AG08395 (cell line): ENCODE measurements at regions not wholly inside any gene's neighbourhood (a gene's known extent, or its start where the extent isn't known, plus 50 kb on each side); places are given as distances from the start of the nearest gene placed in this dataset.

Experiments
- DNase-seq: peaks from one replicate; pipeline ENCODE4 v3.0.0; 2012; ENCODE audit warnings: mixed read lengths, low spot score

GRCh38 chr12:89256060-89256459 lies 96.2 kb downstream of the DUSP6 start:
- no peak for DNase-seq

- no peak for DNase-seq
These were observed 98.8 kb downstream of the DUSP6 start for GRCh38 chr12:89253488-89253887.

- no peak for DNase-seq
These were observed 100.0 kb downstream of the DUSP6 start for GRCh38 chr12:89252284-89252683.

GRCh38 chr12:89251342-89252271 lies 100.7 kb downstream of the DUSP6 start:
- DNase-seq = no peak

GRCh38 chr12:89250636-89251035 lies 101.7 kb downstream of the DUSP6 start:
- no peak for DNase-seq

GRCh38 chr12:89250213-89250612 lies 102.1 kb downstream of the DUSP6 start:
- DNase-seq = no peak

GRCh38 chr12:89247967-89248366 lies 104.3 kb downstream of the DUSP6 start:
- peak; percentile 51 for DNase-seq

- DNase-seq = no peak
These were observed 104.8 kb downstream of the DUSP6 start for GRCh38 chr12:89247541-89247942.

GRCh38 chr12:89245090-89245489 lies 107.2 kb downstream of the DUSP6 start:
- DNase-seq = no peak

GRCh38 chr12:89244536-89244935 lies 107.8 kb downstream of the DUSP6 start:
- DNase-seq = no peak

GRCh38 chr12:89243771-89244170 lies 108.5 kb downstream of the DUSP6 start:
- no peak for DNase-seq

GRCh38 chr12:89239534-89239933 lies 112.8 kb downstream of the DUSP6 start:
- no peak for DNase-seq

GRCh38 chr12:89238593-89238992 lies 113.7 kb downstream of the DUSP6 start:
- DNase-seq = no peak

GRCh38 chr12:89237763-89238162 lies 114.5 kb downstream of the DUSP6 start:
- DNase-seq = no peak

- no peak for DNase-seq
These were observed 115.4 kb downstream of the DUSP6 start for GRCh38 chr12:89236748-89237383.

- DNase-seq = no peak
These were observed 116.1 kb downstream of the DUSP6 start for GRCh38 chr12:89236237-89236636.

- DNase-seq = no peak
These were observed 116.9 kb downstream of the DUSP6 start for GRCh38 chr12:89235189-89235993.

GRCh38 chr12:89234324-89235114 lies 117.8 kb downstream of the DUSP6 start:
- no peak for DNase-seq

- DNase-seq = no peak
These were observed 120.6 kb downstream of the DUSP6 start for GRCh38 chr12:89231686-89232085.

GRCh38 chr12:89230376-89231315 lies 121.7 kb downstream of the DUSP6 start:
- no peak for DNase-seq

GRCh38 chr12:89228491-89228890 lies 123.8 kb downstream of the DUSP6 start:
- DNase-seq = no peak
